ENCODE measurements at regions not wholly inside any gene's neighbourhood (a gene's known extent, or its start where the extent isn't known, plus 50 kb on each side); places are given as distances from the start of the nearest gene placed in this dataset.

- Histone ChIP-seq H3K36me3 (ENCODE audit: control insufficient read depth in 3 of 3, insufficient read depth in 3 of 3, low read length in 3 of 3) (no peaks in the 10 kb centered on the region), H3K9me3 (ENCODE audit: control insufficient read depth in 3 of 3, low read length in 3 of 3) (no peaks in the 10 kb centered on the region), H3K27me3 (ENCODE audit: control insufficient read depth in 3 of 3, insufficient read depth in 3 of 3, low read length in 3 of 3) (no peaks in the 10 kb centered on the region), H3K27ac (ENCODE audit: low read depth, low read length) (no peak overlapping the region), H3K9ac (ENCODE audit: low read depth in 1 of 3, low read length in 3 of 3) (no peak overlapping the region), H3K4me3 (ENCODE audit: low read length in 3 of 3) (no peak overlapping the region), H3K4me1 (ENCODE audit: control insufficient read depth in 3 of 3, insufficient read depth in 3 of 3, low read length in 3 of 3) (no peaks in the 10 kb centered on the region)
Observed at GRCh38 chr9:80547613-80548012, 975.8 kb downstream of the TLE4 start.

GRCh38 chr9:80540387-80540786 is 968.6 kb downstream of the TLE4 start:
- Histone ChIP-seq H3K27me3 (ENCODE audit: control insufficient read depth in 3 of 3, insufficient read depth in 3 of 3, low read length in 3 of 3) (no peaks in the 10 kb centered on the region), H3K4me3 (ENCODE audit: low read length in 3 of 3) (no peak overlapping the region), H3K9me3 (ENCODE audit: control insufficient read depth in 3 of 3, low read length in 3 of 3) (no peaks in the 10 kb centered on the region), H3K9ac (ENCODE audit: low read depth in 1 of 3, low read length in 3 of 3) (no peak overlapping the region), H3K4me1 (ENCODE audit: control insufficient read depth in 3 of 3, insufficient read depth in 3 of 3, low read length in 3 of 3) (no peaks in the 10 kb centered on the region), H3K36me3 (ENCODE audit: control insufficient read depth in 3 of 3, insufficient read depth in 3 of 3, low read length in 3 of 3) (no peaks in the 10 kb centered on the region), H3K27ac (ENCODE audit: low read depth, low read length) (no peak overlapping the region)

GRCh38 chr9:80538976-80539375 is 967.2 kb downstream of the TLE4 start:
- Histone ChIP-seq H3K27me3 (ENCODE audit: control insufficient read depth in 3 of 3, insufficient read depth in 3 of 3, low read length in 3 of 3) (no peaks in the 10 kb centered on the region), H3K9me3 (ENCODE audit: control insufficient read depth in 3 of 3, low read length in 3 of 3) (peaks cover 0 to 2% (median 0%) of the 10 kb centered on the region in 3 donors), H3K4me3 (ENCODE audit: low read length in 3 of 3) (no peak overlapping the region), H3K4me1 (ENCODE audit: control insufficient read depth in 3 of 3, insufficient read depth in 3 of 3, low read length in 3 of 3) (no peaks in the 10 kb centered on the region), H3K36me3 (ENCODE audit: control insufficient read depth in 3 of 3, insufficient read depth in 3 of 3, low read length in 3 of 3) (no peaks in the 10 kb centered on the region), H3K27ac (ENCODE audit: low read depth, low read length) (no peak overlapping the region), H3K9ac (ENCODE audit: low read depth in 1 of 3, low read length in 3 of 3) (no peak overlapping the region)

GRCh38 chr9:80522465-80522864 is 950.7 kb downstream of the TLE4 start:
- Histone ChIP-seq H3K9me3 (ENCODE audit: control insufficient read depth in 3 of 3, low read length in 3 of 3) (peaks cover 0 to under 1% (median 0%) of the 10 kb centered on the region in 3 donors), H3K36me3 (ENCODE audit: control insufficient read depth in 3 of 3, insufficient read depth in 3 of 3, low read length in 3 of 3) (no peaks in the 10 kb centered on the region), H3K4me3 (ENCODE audit: low read length in 3 of 3) (no peak overlapping the region), H3K27ac (ENCODE audit: low read depth, low read length) (no peak overlapping the region), H3K9ac (ENCODE audit: low read depth in 1 of 3, low read length in 3 of 3) (no peak overlapping the region), H3K4me1 (ENCODE audit: control insufficient read depth in 3 of 3, insufficient read depth in 3 of 3, low read length in 3 of 3) (no peaks in the 10 kb centered on the region), H3K27me3 (ENCODE audit: control insufficient read depth in 3 of 3, insufficient read depth in 3 of 3, low read length in 3 of 3) (no peaks in the 10 kb centered on the region)

GRCh38 chr9:80521151-80521550 is 949.4 kb downstream of the TLE4 start:
- Histone ChIP-seq H3K4me3 (ENCODE audit: low read length in 3 of 3) (no peak overlapping the region), H3K9me3 (ENCODE audit: control insufficient read depth in 3 of 3, low read length in 3 of 3) (no peaks in the 10 kb centered on the region), H3K36me3 (ENCODE audit: control insufficient read depth in 3 of 3, insufficient read depth in 3 of 3, low read length in 3 of 3) (no peaks in the 10 kb centered on the region), H3K4me1 (ENCODE audit: control insufficient read depth in 3 of 3, insufficient read depth in 3 of 3, low read length in 3 of 3) (no peaks in the 10 kb centered on the region), H3K27me3 (ENCODE audit: control insufficient read depth in 3 of 3, insufficient read depth in 3 of 3, low read length in 3 of 3) (no peaks in the 10 kb centered on the region), H3K9ac (ENCODE audit: low read depth in 1 of 3, low read length in 3 of 3) (no peak overlapping the region), H3K27ac (ENCODE audit: low read depth, low read length) (no peak overlapping the region)

- H3K27me3 ChIP-seq (ENCODE audit: control insufficient read depth in 3 of 3, insufficient read depth in 3 of 3, low read length in 3 of 3) = no peaks in the 10 kb centered on the region
- no peaks in the 10 kb centered on the region for H3K9me3 ChIP-seq (ENCODE audit: control insufficient read depth in 3 of 3, low read length in 3 of 3)
- no peaks in the 10 kb centered on the region for H3K4me1 ChIP-seq (ENCODE audit: control insufficient read depth in 3 of 3, insufficient read depth in 3 of 3, low read length in 3 of 3)
- H3K36me3 ChIP-seq (ENCODE audit: control insufficient read depth in 3 of 3, insufficient read depth in 3 of 3, low read length in 3 of 3) = no peaks in the 10 kb centered on the region
- no peak overlapping the region for H3K27ac ChIP-seq (ENCODE audit: low read depth, low read length)
- H3K9ac ChIP-seq (ENCODE audit: low read depth in 1 of 3, low read length in 3 of 3) = no peak overlapping the region
- no peak overlapping the region for H3K4me3 ChIP-seq (ENCODE audit: low read length in 3 of 3)
Observed at GRCh38 chr9:80520231-80520630, 948.5 kb downstream of the TLE4 start.

GRCh38 chr9:80518441-80518840 is 946.7 kb downstream of the TLE4 start:
- no peak overlapping the region for H3K4me3 ChIP-seq (ENCODE audit: low read length in 3 of 3)
- H3K9me3 ChIP-seq (ENCODE audit: control insufficient read depth in 3 of 3, low read length in 3 of 3) = no peaks in the 10 kb centered on the region
- no peak overlapping the region for H3K27ac ChIP-seq (ENCODE audit: low read depth, low read length)

GRCh38 chr9:80516679-80517078 is 944.9 kb downstream of the TLE4 start:
- H3K4me1 ChIP-seq (ENCODE audit: control insufficient read depth in 3 of 3, insufficient read depth in 3 of 3, low read length in 3 of 3) = no peaks in the 10 kb centered on the region
- H3K4me3 ChIP-seq (ENCODE audit: low read length in 3 of 3) = no peak overlapping the region
- H3K27me3 ChIP-seq (ENCODE audit: control insufficient read depth in 3 of 3, insufficient read depth in 3 of 3, low read length in 3 of 3) = no peaks in the 10 kb centered on the region
- H3K27ac ChIP-seq (ENCODE audit: low read depth, low read length) = no peak overlapping the region
- no peaks in the 10 kb centered on the region for H3K9me3 ChIP-seq (ENCODE audit: control insufficient read depth in 3 of 3, low read length in 3 of 3)
- no peak overlapping the region for H3K9ac ChIP-seq (ENCODE audit: low read depth in 1 of 3, low read length in 3 of 3)
- H3K36me3 ChIP-seq (ENCODE audit: control insufficient read depth in 3 of 3, insufficient read depth in 3 of 3, low read length in 3 of 3) = no peaks in the 10 kb centered on the region

More at GRCh38 chr9:80518441-80518840, 946.7 kb downstream of the TLE4 start:
- no peaks in the 10 kb centered on the region for H3K4me1 ChIP-seq (ENCODE audit: control insufficient read depth in 3 of 3, insufficient read depth in 3 of 3, low read length in 3 of 3)
- no peak overlapping the region for H3K9ac ChIP-seq (ENCODE audit: low read depth in 1 of 3, low read length in 3 of 3)
- no peaks in the 10 kb centered on the region for H3K27me3 ChIP-seq (ENCODE audit: control insufficient read depth in 3 of 3, insufficient read depth in 3 of 3, low read length in 3 of 3)
- H3K36me3 ChIP-seq (ENCODE audit: control insufficient read depth in 3 of 3, insufficient read depth in 3 of 3, low read length in 3 of 3) = no peaks in the 10 kb centered on the region

- no peaks in the 10 kb centered on the region for H3K9me3 ChIP-seq (ENCODE audit: control insufficient read depth in 3 of 3, low read length in 3 of 3)
- no peaks in the 10 kb centered on the region for H3K4me1 ChIP-seq (ENCODE audit: control insufficient read depth in 3 of 3, insufficient read depth in 3 of 3, low read length in 3 of 3)
- no peaks in the 10 kb centered on the region for H3K36me3 ChIP-seq (ENCODE audit: control insufficient read depth in 3 of 3, insufficient read depth in 3 of 3, low read length in 3 of 3)
- H3K27ac ChIP-seq (ENCODE audit: low read depth, low read length) = no peak overlapping the region
- H3K9ac ChIP-seq (ENCODE audit: low read depth in 1 of 3, low read length in 3 of 3) = no peak overlapping the region
- H3K4me3 ChIP-seq (ENCODE audit: low read length in 3 of 3) = no peak overlapping the region
- no peaks in the 10 kb centered on the region for H3K27me3 ChIP-seq (ENCODE audit: control insufficient read depth in 3 of 3, insufficient read depth in 3 of 3, low read length in 3 of 3)
Observed at GRCh38 chr9:80509358-80509757, 937.6 kb downstream of the TLE4 start.

- H3K9ac ChIP-seq (ENCODE audit: low read depth in 1 of 3, low read length in 3 of 3) = no peak overlapping the region
- H3K9me3 ChIP-seq (ENCODE audit: control insufficient read depth in 3 of 3, low read length in 3 of 3) = no peaks in the 10 kb centered on the region
- H3K36me3 ChIP-seq (ENCODE audit: control insufficient read depth in 3 of 3, insufficient read depth in 3 of 3, low read length in 3 of 3) = no peaks in the 10 kb centered on the region
- no peak overlapping the region for H3K27ac ChIP-seq (ENCODE audit: low read depth, low read length)
- no peaks in the 10 kb centered on the region for H3K27me3 ChIP-seq (ENCODE audit: control insufficient read depth in 3 of 3, insufficient read depth in 3 of 3, low read length in 3 of 3)
- no peak overlapping the region for H3K4me3 ChIP-seq (ENCODE audit: low read length in 3 of 3)
- no peaks in the 10 kb centered on the region for H3K4me1 ChIP-seq (ENCODE audit: control insufficient read depth in 3 of 3, insufficient read depth in 3 of 3, low read length in 3 of 3)
Observed at GRCh38 chr9:80507611-80508010, 935.8 kb downstream of the TLE4 start.
